ENCODE measurements at regions not wholly inside any gene's neighbourhood (a gene's known extent, or its start where the extent isn't known, plus 50 kb on each side); places are given as distances from the start of the nearest gene placed in this dataset.

DNA sequence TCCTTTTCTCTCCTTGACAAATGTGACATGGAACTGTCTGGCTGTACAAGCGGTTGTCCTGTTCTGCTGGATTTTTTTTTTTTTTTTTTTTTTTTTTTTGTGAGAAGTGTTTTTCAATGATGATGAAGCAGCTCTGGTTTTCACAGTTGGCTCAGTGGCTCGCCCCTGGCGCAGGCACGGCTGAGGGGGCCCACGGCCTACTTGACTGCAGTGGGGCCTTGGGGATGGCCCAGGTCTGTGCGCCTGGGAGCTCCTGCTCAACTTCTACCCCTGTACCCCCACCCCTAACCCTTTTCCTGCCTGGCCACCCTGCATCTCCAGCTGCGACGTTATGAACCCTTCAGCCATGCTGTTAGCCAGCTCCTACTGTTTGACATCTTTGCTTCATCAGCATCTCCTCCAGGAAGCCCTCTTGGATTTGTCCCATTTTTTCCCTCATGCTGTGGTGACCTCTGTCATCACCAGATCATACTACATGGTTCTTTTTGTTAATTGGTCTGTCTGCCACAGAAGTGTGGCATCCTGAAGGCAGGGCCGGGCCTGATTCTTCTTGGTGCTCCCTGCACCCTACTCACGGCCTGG, 167.9 kb downstream of the INHBB start:
- TF ChIP-seq, protein P1, sequence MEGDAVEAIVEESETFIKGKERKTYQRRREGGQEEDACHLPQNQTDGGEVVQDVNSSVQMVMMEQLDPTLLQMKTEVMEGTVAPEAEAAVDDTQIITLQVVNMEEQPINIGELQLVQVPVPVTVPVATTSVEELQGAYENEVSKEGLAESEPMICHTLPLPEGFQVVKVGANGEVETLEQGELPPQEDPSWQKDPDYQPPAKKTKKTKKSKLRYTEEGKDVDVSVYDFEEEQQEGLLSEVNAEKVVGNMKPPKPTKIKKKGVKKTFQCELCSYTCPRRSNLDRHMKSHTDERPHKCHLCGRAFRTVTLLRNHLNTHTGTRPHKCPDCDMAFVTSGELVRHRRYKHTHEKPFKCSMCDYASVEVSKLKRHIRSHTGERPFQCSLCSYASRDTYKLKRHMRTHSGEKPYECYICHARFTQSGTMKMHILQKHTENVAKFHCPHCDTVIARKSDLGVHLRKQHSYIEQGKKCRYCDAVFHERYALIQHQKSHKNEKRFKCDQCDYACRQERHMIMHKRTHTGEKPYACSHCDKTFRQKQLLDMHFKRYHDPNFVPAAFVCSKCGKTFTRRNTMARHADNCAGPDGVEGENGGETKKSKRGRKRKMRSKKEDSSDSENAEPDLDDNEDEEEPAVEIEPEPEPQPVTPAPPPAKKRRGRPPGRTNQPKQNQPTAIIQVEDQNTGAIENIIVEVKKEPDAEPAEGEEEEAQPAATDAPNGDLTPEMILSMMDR (IDR thresholded peaks at IDR 0.05) = no peak

DNA sequence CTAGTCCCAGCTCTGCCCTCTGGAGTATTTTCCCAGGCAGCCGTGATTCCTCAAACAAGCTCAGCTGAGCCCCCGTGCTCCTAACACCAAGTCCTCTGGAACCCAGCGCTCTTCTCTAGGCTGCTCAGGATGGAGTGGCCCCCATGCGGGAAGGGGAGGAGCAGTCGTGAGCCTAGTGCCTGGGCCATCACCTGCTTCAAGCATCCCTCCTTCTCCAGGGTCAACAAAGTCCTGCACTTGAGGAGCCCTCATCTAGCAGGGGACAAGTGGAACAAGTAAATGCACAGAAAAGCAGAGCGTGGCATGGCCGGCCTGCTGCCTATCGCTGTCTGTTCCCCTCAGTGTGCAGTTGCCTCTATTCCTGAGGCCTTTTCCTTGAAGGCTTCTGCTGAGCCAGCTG, 168.6 kb downstream of the INHBB start:
- TF ChIP-seq, protein P1 (IDR thresholded peaks at IDR 0.05) = no peak

DNA sequence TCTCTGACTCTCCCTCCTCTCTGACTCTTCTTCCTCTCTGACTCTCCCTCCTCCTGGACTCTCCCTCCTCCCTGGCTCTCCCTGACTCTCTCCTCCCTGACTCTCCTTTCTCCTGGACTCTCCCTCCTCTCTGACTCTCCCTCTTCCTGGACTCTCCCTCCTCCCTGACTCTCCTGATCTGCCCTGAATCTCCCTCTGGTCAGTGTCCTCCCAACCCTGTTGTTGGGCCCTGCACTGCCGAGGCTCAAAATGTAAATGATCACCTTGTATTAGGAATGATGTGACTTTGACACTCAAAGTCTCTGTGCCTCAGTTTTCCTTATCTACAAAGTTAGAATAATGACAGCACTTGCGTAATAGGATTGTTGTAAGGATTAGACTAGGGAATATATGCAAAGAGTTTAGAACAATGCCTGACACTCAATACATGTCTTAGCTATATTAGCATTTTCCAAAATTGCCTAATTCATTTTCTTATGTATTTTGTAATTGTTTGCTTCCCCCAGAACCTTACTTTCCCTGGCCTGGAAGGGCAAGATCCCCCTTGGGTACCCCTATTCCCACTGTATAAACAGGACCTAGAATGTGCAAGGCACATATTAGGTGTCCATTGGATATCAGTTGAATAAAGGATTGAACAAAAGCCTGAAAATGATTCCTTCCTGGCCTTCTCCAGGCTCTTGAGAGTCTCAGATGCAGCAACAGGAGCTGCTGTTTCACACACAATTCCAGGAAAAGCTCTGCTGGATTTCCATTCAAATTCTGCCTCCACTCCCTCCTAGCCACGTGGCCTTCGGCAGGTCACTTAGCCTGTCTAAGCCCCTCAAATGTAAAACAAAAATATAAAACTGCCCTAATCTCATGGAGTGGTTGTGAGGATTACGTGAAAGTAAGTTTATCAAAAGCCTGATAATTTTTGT, 170.1 kb downstream of the INHBB start:
- TF ChIP-seq, protein P1 (IDR thresholded peaks at IDR 0.05) = no peak

DNA sequence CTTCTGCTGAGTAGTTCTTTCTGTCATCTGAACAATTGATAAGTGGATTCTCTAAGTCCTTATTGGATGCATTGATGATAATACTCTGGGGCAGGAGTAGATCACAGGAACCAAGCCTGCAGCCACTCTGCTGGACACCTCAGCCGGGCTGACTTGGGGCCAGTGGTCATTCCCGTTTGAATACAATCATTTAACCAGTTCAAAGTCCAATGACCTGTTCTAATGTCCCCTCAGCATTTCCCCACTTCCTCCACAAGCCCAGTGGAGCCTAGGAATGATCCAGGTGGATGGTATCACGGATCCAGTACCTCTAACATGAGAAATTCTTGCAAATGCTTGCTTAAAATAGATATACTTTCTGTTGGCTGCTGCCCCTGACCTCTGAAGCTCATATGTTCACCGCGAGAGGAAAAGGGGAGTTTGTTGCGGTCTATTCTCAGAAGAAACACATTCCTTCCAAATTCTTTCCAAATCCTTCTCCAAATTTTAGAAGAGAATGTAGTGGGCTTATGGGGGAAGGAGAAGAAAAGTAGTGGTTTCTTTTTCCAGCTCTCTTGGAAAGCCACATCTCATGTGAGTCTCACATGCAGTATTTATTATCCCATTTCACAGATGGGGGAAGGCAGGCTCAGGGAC, 170.9 kb downstream of the INHBB start:
- TF ChIP-seq, protein P1 (IDR thresholded peaks at IDR 0.05) = no peak

DNA sequence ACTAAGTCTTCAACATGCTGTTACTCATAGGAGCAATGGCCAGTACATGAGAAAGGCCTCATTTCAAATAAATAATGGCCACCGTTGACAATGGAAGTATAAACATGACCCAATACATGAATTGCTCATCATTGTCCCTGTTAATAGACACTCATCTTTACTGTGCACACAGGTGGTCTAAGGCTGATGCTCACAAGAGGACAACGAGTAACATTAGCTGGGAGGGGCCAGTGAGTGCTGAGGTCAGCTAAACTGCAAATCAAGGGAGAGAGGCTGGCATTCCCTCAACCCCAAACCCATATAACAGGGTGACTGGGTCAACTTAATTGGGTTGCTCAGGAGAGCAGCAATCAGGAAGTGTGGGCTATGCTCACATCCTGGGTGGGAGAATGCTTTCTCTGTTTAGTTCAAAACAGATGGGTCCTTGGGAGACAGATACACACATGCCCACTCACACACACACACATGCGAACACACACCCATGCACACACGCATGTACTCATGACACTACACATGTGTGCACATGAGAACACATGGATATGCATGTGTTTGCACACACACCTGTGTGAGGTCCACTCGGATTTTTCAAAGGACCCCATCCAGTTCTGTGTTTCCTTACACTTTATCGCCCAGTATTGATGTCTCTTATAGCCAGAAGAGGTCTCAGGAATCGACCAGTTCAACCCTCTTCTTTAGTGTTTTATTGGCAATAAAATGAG, 172.0 kb downstream of the INHBB start:
- TF ChIP-seq, protein P1 (IDR thresholded peaks at IDR 0.05) = no peak

DNA sequence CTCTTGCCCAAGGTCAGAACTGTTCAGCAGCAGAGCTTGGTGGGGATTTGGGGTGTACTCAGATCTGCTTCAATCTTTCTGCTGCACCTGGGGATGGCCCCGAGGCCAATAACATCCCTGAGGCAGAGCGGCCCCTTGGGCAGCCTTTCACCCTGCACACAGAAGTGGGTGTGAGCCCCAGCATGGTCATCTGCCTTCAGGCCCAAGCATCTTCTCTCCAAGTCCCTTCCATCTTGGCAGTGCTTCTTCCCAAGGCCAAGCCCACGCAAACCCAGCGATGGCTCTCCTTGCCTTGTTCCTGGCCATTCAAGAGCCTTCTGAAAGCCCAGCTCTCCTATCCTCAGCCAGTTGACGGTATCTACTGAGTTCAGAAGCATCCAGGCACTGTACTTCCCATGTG, 172.9 kb downstream of the INHBB start:
- TF ChIP-seq, protein P1 (IDR thresholded peaks at IDR 0.05) = no peak

DNA sequence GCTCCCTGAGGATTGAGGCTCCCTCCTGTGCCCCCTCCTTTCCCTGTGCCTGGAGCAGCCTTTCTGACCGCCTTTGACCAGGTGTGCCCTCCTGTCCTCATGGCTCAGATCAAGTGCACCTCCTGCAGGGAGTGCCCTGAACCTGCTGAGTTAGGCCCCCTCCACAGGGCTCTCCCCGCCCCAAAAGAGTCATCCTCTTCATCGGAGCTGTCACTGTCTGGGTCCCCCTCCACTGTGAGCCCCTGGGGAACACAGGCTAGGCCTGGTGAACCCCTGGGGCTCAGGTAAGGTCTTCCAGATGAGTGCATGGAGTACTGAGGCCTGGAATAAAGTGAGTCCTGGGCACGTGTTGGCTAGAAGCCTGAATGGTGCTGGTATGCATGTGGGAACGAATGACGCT, 173.5 kb downstream of the INHBB start:
- TF ChIP-seq, protein P1 (IDR thresholded peaks at IDR 0.05) = no peak
